BE2C (cell line): ENCODE measurements at regions not wholly inside any gene's neighbourhood (a gene's known extent, or its start where the extent isn't known, plus 50 kb on each side); places are given as distances from the start of the nearest gene placed in this dataset.

Experiments
- DNase-seq: peaks from one replicate; pipeline ENCODE4 v3.0.0-alpha.2; 2020
- H3K27me3 ChIP-seq: fragments of 250-450 bp; sonication (Bioruptor Pico); 2 replicates; pipeline ENCODE4 v1.5.1; 2020; ENCODE audit warnings: mild to moderate bottlenecking
- H3K36me3 ChIP-seq: fragments of 250-450 bp; sonication (Bioruptor Pico); 2 replicates; pipeline ENCODE4 v1.5.1; 2020; ENCODE audit warnings: mild to moderate bottlenecking
- H3K4me1 ChIP-seq: fragments of 250-450 bp; sonication (Bioruptor Pico); 2 replicates; pipeline ENCODE4 v1.5.1; 2020
- H3K4me3 ChIP-seq: 2 replicates; pipeline ENCODE4 v1.5.1; 2011; ENCODE audit warnings: low read depth, low read length
- H3K9me3 ChIP-seq: fragments of 250-450 bp; sonication (Bioruptor Pico); 2 replicates; pipeline ENCODE4 v1.5.1; 2020
- TF ChIP-seq, protein P1 (sequence below): IDR thresholded peaks from 2 replicates; pipeline ENCODE4 v1.5.1; 2012; ENCODE audit warnings: mild to moderate bottlenecking, low read depth, low read length

DNA sequence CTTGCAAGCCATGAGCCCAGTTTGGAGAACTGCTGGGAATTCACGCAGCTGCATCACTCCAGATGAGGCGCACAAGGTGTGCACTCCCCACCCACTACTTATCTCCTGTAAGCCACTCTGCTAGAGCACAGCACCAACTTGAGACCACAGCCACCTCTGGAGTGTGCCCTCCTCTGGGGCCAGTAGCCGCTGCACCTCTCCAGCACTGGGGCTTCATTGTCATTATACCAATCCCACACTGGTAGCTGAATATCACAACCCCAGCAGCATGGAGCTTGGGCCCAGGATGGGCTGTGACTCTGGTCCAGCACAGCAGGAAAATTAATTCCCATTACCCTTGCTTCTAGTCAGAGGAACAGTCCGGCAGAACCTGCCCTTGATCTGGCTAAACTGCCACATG, 125.6 kb downstream of the LSM5 start:
- no peaks in the 10 kb centered on the region for H3K36me3 ChIP-seq
- TF ChIP-seq, protein P1, sequence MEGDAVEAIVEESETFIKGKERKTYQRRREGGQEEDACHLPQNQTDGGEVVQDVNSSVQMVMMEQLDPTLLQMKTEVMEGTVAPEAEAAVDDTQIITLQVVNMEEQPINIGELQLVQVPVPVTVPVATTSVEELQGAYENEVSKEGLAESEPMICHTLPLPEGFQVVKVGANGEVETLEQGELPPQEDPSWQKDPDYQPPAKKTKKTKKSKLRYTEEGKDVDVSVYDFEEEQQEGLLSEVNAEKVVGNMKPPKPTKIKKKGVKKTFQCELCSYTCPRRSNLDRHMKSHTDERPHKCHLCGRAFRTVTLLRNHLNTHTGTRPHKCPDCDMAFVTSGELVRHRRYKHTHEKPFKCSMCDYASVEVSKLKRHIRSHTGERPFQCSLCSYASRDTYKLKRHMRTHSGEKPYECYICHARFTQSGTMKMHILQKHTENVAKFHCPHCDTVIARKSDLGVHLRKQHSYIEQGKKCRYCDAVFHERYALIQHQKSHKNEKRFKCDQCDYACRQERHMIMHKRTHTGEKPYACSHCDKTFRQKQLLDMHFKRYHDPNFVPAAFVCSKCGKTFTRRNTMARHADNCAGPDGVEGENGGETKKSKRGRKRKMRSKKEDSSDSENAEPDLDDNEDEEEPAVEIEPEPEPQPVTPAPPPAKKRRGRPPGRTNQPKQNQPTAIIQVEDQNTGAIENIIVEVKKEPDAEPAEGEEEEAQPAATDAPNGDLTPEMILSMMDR, result no peak
- no peak overlapping the region for H3K4me3 ChIP-seq
- no peak for DNase-seq
- H3K27me3 ChIP-seq, result peaks cover 12% of the 10 kb centered on the region
- H3K9me3 ChIP-seq, result no peaks in the 10 kb centered on the region
- no peaks in the 10 kb centered on the region for H3K4me1 ChIP-seq

DNA sequence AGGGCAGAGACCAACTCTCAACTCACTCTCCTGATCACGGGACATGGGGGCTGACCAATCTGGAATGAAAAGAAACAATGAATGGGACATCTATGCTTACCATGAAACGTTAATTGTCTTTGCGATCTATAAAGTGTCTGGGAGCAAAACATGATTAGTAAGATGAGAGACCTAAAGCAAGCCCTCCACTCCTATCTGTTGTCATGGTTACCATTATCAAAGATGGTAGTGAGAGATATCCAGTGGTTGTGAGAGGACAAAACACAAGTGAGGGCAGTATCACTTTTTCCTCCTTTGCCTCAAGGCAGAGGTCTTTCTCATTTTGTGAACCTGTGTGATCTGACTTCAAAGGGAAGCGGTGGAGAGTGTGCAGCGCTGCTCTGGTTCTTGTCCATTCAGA, 130.1 kb downstream of the LSM5 start:
- no peak for DNase-seq
- Histone ChIP-seq H3K27me3 (peaks cover 12% of the 10 kb centered on the region), H3K36me3 (no peaks in the 10 kb centered on the region), H3K4me3 (no peak overlapping the region), H3K9me3 (no peaks in the 10 kb centered on the region), H3K4me1 (no peaks in the 10 kb centered on the region)
- TF ChIP-seq, protein P1, result no peak

DNA sequence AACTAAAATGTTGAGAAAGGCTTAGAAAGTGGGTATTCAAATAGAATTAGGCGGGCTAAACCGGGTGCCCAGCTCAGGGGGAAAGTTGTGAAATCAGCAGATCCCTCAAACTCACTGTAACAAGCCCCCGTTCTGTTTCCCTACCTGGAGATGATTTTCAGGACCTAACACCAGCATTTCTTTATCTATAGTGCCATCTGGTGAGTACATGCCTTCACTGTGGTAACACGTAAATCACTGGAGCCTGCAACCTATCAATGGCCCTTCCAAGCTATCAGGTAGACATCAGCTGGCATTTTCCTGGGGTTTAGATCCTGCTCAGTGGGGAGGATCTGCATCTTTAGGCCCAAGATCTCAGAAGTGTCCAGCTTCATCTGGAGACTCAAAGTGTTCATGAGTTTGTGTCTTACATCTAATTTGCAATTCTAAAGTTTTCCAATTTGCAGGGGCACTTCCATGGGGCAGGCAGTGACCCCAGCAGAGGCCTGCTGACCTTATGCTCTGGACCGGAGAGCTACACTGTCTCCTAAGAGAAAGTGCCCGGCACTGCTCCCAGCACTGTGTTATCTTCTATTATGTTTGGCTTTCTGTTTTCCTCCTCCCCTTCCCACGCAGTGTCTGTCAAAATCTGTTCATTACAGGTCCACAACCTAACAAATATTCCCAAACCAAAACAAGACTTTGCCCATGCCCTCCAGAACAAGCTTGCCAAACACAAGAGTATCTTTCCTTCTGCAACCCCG, 132.5 kb downstream of the LSM5 start:
- H3K4me1 ChIP-seq, result no peaks in the 10 kb centered on the region
- H3K4me3 ChIP-seq, result no peak overlapping the region
- no peaks in the 10 kb centered on the region for H3K36me3 ChIP-seq
- DNase-seq, result no peak
- no peaks in the 10 kb centered on the region for H3K9me3 ChIP-seq
- peaks cover 7% of the 10 kb centered on the region for H3K27me3 ChIP-seq
- TF ChIP-seq, protein P1, result no peak

DNA sequence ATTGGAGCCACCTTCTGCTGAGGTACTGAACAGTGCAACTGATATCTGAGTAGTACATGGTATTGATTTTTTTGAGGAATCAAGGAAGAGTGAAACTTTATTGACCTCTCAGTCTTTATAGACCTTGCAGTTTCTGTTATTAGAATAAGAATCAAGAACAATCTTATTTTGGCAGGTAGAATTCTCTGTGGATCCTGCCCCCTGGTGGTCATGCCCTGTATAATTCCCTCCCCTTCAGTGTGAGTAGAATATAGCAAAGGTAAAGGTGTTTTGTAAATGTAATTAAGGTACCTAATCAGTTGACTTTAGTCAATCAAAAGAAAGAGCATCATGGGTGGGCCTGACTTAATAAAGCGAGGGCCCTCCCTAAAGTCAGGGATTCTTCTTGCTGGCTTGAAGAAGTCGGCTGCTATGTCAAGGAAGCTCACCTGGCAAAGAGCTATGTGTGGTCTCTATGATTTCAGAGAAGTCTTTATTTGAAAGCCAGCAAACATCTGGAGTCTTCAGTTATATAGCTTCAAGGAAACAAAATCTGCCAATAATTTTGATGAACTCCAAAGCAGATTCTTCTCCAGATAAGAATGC, 142.8 kb downstream of the LSM5 start:
- Histone ChIP-seq H3K4me3 (no peak overlapping the region), H3K36me3 (no peaks in the 10 kb centered on the region), H3K9me3 (no peaks in the 10 kb centered on the region), H3K27me3 (no peaks in the 10 kb centered on the region), H3K4me1 (no peaks in the 10 kb centered on the region)
- DNase-seq, result peak; percentile 32
- TF ChIP-seq, protein P1, result peak; percentile 73

DNA sequence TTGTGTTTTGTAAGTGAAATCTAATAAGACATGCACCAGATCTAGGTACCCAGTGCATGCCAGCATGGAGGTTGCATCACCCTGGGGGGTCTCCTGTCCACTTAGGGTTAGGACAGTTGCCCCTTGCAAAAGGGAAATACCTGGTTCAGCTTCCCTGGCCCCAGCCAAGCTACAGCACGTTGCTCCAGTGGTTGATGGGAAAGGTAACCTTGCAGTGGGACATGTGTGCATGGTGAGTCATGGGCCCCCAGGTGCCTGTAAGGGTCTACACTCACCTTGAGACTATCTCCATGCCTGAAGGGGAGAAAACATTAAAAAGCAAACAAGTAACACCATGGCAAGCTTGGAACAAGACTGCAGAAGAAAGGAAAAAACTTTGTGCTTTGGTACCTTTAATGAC, 143.9 kb downstream of the LSM5 start:
- DNase-seq, result no peak
- Histone ChIP-seq H3K4me1 (no peaks in the 10 kb centered on the region), H3K27me3 (no peaks in the 10 kb centered on the region), H3K9me3 (no peaks in the 10 kb centered on the region), H3K36me3 (no peaks in the 10 kb centered on the region), H3K4me3 (no peak overlapping the region)
- TF ChIP-seq, protein P1, result no peak

DNA sequence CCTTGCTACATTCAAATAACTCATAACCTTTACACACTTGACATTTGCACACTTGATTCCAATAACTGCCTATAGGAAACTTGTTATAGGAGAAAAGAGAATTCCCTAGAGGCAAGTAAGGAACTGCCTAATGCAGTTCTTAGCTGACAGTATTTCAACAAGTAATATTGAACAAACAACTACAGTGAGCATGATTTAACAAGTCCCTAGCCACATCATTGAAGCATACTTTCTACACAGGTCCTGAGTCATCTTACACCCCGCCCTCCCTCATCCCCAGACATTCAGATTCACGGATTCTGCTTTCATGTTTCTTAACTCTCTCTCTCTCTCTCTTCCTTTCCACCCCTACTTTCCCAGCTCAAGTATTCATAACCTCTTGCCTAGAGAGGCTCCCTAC, 153.5 kb downstream of the LSM5 start:
- no peaks in the 10 kb centered on the region for H3K27me3 ChIP-seq
- DNase-seq, result no peak
- no peaks in the 10 kb centered on the region for H3K9me3 ChIP-seq
- TF ChIP-seq, protein P1, result no peak
- no peaks in the 10 kb centered on the region for H3K4me1 ChIP-seq
- H3K36me3 ChIP-seq, result no peaks in the 10 kb centered on the region
- H3K4me3 ChIP-seq, result no peak overlapping the region
